ENCODE measurements at regions not wholly inside any gene's neighbourhood (a gene's known extent, or its start where the extent isn't known, plus 50 kb on each side); places are given as distances from the start of the nearest gene placed in this dataset.

GRCh38 chr12:87828382-87828973, 200.7 kb downstream of the C12orf50 start:
- TF ChIP-seq CTCF (IDR thresholded peaks at IDR 0.05; ENCODE audit: low read depth, low read length, poor library complexity, severe bottlenecking), result no peak
- TF ChIP-seq EZH2phosphoT487 (IDR thresholded peaks at IDR 0.05; ENCODE audit: borderline replicate concordance, low read length), result no peak

Measured in DOHH2 (cell line).